ENCODE measurements at regions not wholly inside any gene's neighbourhood (a gene's known extent, or its start where the extent isn't known, plus 50 kb on each side); places are given as distances from the start of the nearest gene placed in this dataset.

GRCh38 chr1:59039551-59039950, 255.7 kb upstream of the JUN start:
- H3K4me1 ChIP-seq (replicated peaks in 1 of 2; ENCODE audit: control insufficient read depth in 2 of 2, insufficient read depth in 2 of 2, low read length in 2 of 2): peaks cover 3 to 11% of the 10 kb centered on the region in 2 experiments; a peak in 4 of 5 replicates
- FAIRE-seq: no peak
- no peaks in the 10 kb centered on the region for H3K9me3 ChIP-seq (replicated peaks; ENCODE audit: control insufficient read depth, insufficient read depth, low read depth, low read length)
- H3K27ac ChIP-seq (ENCODE audit: extremely low read depth, low read depth, low read length): no peak overlapping the region
- H3K9me1 ChIP-seq (ENCODE audit: control insufficient read depth, insufficient read depth, low read length): no peaks in the 10 kb centered on the region
- no peak overlapping the region for H3K9ac ChIP-seq (ENCODE audit: insufficient read depth in 1 of 2, low read depth in 2 of 2, low read length in 2 of 2)
- ATAC-seq: no peak
- no peak overlapping the region for H3K4me3 ChIP-seq
- H2AFZ ChIP-seq (ENCODE audit: low read depth, low read length): no peak overlapping the region
- peaks cover 0 to 11% of the 10 kb centered on the region in 2 experiments; a peak in 2 of 5 replicates for H3K27me3 ChIP-seq (ENCODE audit: control insufficient read depth in 2 of 2, insufficient read depth in 2 of 2, low read length in 2 of 2)
- no TSS peak for BruUV-seq (replicated peaks)
- no peak for DNase-seq (ENCODE audit: extremely low read depth in 1 of 4, low spot score in 3 of 4)
- H3K36me3 ChIP-seq (ENCODE audit: control insufficient read depth, insufficient read depth, low read length): no peaks in the 10 kb centered on the region
- POLR2A ChIA-PET: interaction anchor here (1.0 kb wide), 1 partner anchor 9 kb away, joined by 3 read pairs; no protein-coding TSS in a partner anchor
- CTCF ChIA-PET (ENCODE audit: low intra/inter-chr PET ratio): no interaction called here
- WGBS (ENCODE audit: insufficient coverage, low coverage, missing lambda C conversion rate): 18% methylated on average over 5 of the region's 5 CpGs
- H4K20me1 ChIP-seq (replicated peaks; ENCODE audit: control insufficient read depth, insufficient read depth, low read length): no peaks in the 10 kb centered on the region
- in situ Hi-C loops (cut with MboI) (no loop called here), intact Hi-C loops (cut with micrococcal nuclease) (no loop called here)
- H3K79me2 ChIP-seq (ENCODE audit: control insufficient read depth, insufficient read depth, low read length): no peaks in the 10 kb centered on the region
- H3K4me2 ChIP-seq (ENCODE audit: insufficient read depth, low read length): no peak overlapping the region
- no peak for TF ChIP-seq HCFC1 (IDR thresholded peaks at IDR 0.05; ENCODE audit: low read depth, low read length)
- TF ChIP-seq SP1 (CRISPR knock-in tag; IDR thresholded peaks at IDR 0.05): no peak
- TF ChIP-seq RBM25 (IDR thresholded peaks at IDR 0.05; ENCODE audit: low read depth, low read length, severe bottlenecking): peak; percentile 20

- Histone ChIP-seq H4K20me1 (replicated peaks; ENCODE audit: control insufficient read depth, insufficient read depth, low read length) (no peaks in the 10 kb centered on the region), H3K9me3 (replicated peaks; ENCODE audit: control insufficient read depth, insufficient read depth, low read depth, low read length) (no peaks in the 10 kb centered on the region), H3K27me3 (ENCODE audit: control insufficient read depth in 2 of 2, insufficient read depth in 2 of 2, low read length in 2 of 2) (peaks cover 0 to 11% of the 10 kb centered on the region in 2 experiments; a peak in 2 of 5 replicates), H3K79me2 (ENCODE audit: control insufficient read depth, insufficient read depth, low read length) (no peaks in the 10 kb centered on the region), H3K36me3 (ENCODE audit: control insufficient read depth, insufficient read depth, low read length) (no peaks in the 10 kb centered on the region), H3K4me2 (ENCODE audit: insufficient read depth, low read length) (no peak overlapping the region), H3K4me3 (no peak overlapping the region), H2AFZ (ENCODE audit: low read depth, low read length) (no peak overlapping the region), H3K9me1 (ENCODE audit: control insufficient read depth, insufficient read depth, low read length) (no peaks in the 10 kb centered on the region), H3K27ac (ENCODE audit: extremely low read depth, low read depth, low read length) (no peak overlapping the region), H3K9ac (ENCODE audit: insufficient read depth in 1 of 2, low read depth in 2 of 2, low read length in 2 of 2) (no peak overlapping the region), H3K4me1 (replicated peaks in 1 of 2; ENCODE audit: control insufficient read depth in 2 of 2, insufficient read depth in 2 of 2, low read length in 2 of 2) (peaks cover 3 to 12% of the 10 kb centered on the region in 2 experiments; a peak in 4 of 5 replicates)
- 42% methylated on average over 2 of the region's 2 CpGs for WGBS (ENCODE audit: insufficient coverage, low coverage, missing lambda C conversion rate)
- no TSS peak for BruUV-seq (replicated peaks)
- in situ Hi-C loops (cut with MboI): no loop called here
- POLR2A ChIA-PET: interaction anchor here (0.9 kb wide), 1 partner anchor 11 kb away, joined by 3 read pairs; no protein-coding TSS in a partner anchor
- no peak for DNase-seq (ENCODE audit: extremely low read depth in 1 of 4, low spot score in 3 of 4)
- intact Hi-C loops (cut with micrococcal nuclease): loop anchor here (5.0 to 10.0 kb wide), 2 partner anchors 256 to 298 kb away; partner anchors contain the start of gene JUN
- no peak for FAIRE-seq
- CTCF ChIA-PET (ENCODE audit: low intra/inter-chr PET ratio): no interaction called here
- ATAC-seq: no peak
- TF ChIP-seq GATAD2A (IDR thresholded peaks at IDR 0.05) (no peak), KLF16 (IDR thresholded peaks at IDR 0.05) (no peak), ZBTB49 (CRISPR knock-in tag; IDR thresholded peaks at IDR 0.05; ENCODE audit: borderline replicate concordance) (no peak), SAFB (IDR thresholded peaks at IDR 0.05; ENCODE audit: borderline replicate concordance, low read depth, low read length) (no peak), THRB (CRISPR knock-in tag; conservative IDR thresholded peaks at IDR 0.05) (no peak), CREM (IDR thresholded peaks at IDR 0.05; ENCODE audit: low read depth) (no peak), ATF2 (CRISPR knock-in tag; IDR thresholded peaks at IDR 0.05) (no peak), ETS2 (tag; IDR thresholded peaks at IDR 0.05; ENCODE audit: borderline replicate concordance, poor library complexity, severe bottlenecking) (no peak), FIP1L1 (IDR thresholded peaks at IDR 0.05; ENCODE audit: low read depth, low read length, poor library complexity, severe bottlenecking) (no peak)
Observed at GRCh38 chr1:59040486-59040885, 256.4 kb upstream of the FGGY start.
